ENCODE measurements at regions not wholly inside any gene's neighbourhood (a gene's known extent, or its start where the extent isn't known, plus 50 kb on each side); places are given as distances from the start of the nearest gene placed in this dataset.

DNA sequence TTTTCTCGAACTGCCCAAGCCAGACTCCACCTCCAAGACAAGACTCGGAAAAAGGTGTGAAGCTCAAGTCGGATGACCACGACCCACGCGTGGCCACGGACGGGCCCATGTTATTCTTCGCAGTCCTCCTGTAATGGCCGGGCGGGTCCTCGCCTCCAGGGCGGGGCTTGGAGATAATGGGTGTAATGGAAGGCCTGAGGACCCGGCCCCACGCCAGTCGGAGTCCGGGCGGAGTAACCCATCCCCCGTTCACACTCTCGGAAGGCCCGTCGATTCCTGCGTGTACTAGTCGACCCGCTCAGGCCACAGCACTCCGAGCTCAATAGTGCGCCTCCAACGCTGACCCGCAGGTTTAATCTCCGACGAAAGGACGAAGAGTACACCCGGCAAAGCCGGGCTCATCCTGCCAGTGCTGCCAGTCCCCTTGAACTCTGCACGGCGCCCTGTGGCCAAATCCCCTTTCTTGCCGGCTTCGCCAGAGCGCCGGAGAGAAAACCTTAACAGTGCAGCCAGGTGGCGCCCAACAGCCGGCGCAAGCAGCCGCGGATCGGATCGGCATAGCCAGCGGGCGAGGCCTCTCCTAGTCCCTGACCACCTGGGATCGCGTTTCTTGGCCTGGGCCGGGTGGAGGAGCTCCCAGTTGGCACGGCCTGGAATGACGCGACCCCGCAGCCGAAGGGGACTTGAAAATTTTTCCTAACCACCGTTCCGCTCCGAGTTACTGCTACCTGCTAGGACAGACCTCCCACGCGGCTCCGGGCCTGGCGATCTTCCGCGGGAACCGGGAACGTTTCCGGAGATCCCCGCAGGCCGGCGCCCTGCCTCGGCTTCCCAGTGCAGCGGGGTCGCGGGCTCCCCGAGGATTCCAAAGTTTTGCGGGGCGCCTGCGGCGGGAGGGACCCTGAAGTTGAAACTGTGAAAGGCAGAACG is 762.0 kb downstream of the KCNJ18 start:
- Mint-ChIP-seq H3K4me1 (no peaks in the 10 kb centered on the region), H3K9me3 (peaks cover 23% of the 10 kb centered on the region), H3K27me3 (no peaks in the 10 kb centered on the region), H3K27ac (ENCODE audit: low read depth) (no peak overlapping the region), H3K4me3 (no peak overlapping the region), H3K36me3 (ENCODE audit: insufficient read depth) (no peaks in the 10 kb centered on the region)
- ATAC-seq (replicated peaks; ENCODE audit: extremely low read depth, poor library complexity, severe bottlenecking) (no peak), DNase-seq (ENCODE audit: low spot score in 2 of 2) (no peak)

DNA sequence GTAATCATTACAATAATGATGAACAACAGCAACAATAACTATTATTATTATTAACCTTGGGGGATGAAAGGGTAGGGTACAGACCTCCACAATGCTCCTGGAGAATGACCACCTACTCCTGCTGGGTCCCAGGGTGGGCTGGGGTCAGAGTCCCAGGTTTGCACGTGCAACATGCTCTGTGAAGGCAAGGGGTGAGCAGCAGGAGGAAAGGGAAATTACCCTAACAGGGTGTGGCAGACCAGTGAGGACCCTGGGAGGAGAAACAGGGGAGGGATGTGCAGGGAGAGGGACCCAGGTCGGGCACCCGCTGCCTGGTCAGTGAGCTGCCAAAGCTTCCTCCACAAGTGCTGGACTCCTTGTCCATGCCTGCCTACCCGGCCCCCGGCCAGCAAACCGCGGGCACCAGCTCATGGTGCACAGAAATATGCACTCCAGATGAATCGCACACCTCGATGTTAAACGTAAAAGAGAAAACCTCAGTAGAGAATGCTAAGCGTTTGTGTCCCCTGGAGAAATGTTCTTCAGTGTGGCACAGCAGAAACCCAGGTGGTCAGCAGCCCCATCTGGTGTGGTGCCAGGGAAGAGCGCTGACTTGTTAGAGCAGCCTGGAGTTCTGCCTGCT is 767.1 kb downstream of the KCNJ18 start:
- no peak overlapping the region for H3K4me3 Mint-ChIP-seq
- no peaks in the 10 kb centered on the region for H3K27me3 Mint-ChIP-seq
- ATAC-seq (replicated peaks; ENCODE audit: extremely low read depth, poor library complexity, severe bottlenecking) (no peak), DNase-seq (ENCODE audit: low spot score in 2 of 2) (no peak)
- H3K27ac Mint-ChIP-seq (ENCODE audit: low read depth): no peak overlapping the region
- no peaks in the 10 kb centered on the region for H3K36me3 Mint-ChIP-seq (ENCODE audit: insufficient read depth)
- H3K4me1 Mint-ChIP-seq: no peaks in the 10 kb centered on the region
- H3K9me3 Mint-ChIP-seq: peaks cover 36% of the 10 kb centered on the region

DNA sequence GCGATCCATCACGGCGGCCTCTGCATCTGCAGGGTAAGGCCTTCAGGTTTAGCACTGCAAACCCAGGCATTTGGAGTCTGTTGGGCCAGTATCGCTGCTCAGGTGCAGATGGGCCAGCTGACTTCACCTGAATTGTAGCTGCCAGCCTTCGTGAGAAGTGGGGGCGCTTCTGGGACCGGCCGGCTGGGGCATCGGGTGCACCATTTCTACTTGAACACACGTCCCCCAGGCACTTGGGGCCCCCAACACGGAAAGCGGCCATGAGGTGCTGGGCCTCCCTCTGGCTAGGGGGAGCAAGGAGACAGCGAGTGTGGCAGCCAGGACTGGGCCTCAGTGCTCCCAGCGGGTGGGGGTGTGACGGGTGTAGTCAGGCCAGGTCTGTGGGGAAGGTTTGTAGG is 767.6 kb downstream of the KCNJ18 start:
- Mint-ChIP-seq H3K27me3 (no peaks in the 10 kb centered on the region), H3K4me1 (no peaks in the 10 kb centered on the region), H3K9me3 (peaks cover 35% of the 10 kb centered on the region), H3K4me3 (no peak overlapping the region), H3K27ac (ENCODE audit: low read depth) (no peak overlapping the region), H3K36me3 (ENCODE audit: insufficient read depth) (no peaks in the 10 kb centered on the region)
- ATAC-seq (replicated peaks; ENCODE audit: extremely low read depth, poor library complexity, severe bottlenecking): no peak
- no peak for DNase-seq (ENCODE audit: low spot score in 2 of 2)

DNA sequence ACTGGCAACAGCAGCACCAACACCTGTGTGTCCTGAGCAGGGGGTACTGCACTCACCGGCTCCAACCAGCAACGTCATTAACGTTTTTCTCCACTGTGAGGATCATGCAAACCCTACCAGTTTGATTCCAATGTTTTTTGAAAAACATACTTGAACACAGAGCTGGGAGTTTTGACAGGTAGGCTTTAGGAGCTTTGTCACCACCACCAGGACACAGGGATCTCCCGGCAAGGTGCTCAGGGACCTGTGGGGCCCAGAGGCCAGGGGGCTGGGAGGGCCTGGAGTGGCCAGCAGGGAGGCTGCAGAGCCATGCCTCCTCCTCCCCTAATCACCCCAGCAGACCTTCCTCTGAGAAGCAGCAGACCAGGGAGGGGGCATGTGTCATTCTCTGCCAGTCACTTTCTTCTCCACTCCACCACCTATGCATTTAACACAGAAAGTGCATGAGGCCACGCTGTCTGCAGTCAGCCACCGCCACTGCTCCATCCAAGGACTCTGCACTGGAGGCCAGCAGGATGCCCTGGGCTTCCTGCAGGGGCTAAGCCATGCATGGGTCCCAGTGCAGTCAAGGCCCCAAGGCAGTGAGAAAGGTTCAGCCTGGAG is 768.2 kb downstream of the KCNJ18 start:
- no peaks in the 10 kb centered on the region for H3K36me3 Mint-ChIP-seq (ENCODE audit: insufficient read depth)
- no peak overlapping the region for H3K27ac Mint-ChIP-seq (ENCODE audit: low read depth)
- H3K4me3 Mint-ChIP-seq: no peak overlapping the region
- no peaks in the 10 kb centered on the region for H3K27me3 Mint-ChIP-seq
- no peaks in the 10 kb centered on the region for H3K4me1 Mint-ChIP-seq
- H3K9me3 Mint-ChIP-seq: peaks cover 32% of the 10 kb centered on the region
- ATAC-seq (replicated peaks; ENCODE audit: extremely low read depth, poor library complexity, severe bottlenecking): no peak
- DNase-seq (ENCODE audit: low spot score in 2 of 2): no peak

DNA sequence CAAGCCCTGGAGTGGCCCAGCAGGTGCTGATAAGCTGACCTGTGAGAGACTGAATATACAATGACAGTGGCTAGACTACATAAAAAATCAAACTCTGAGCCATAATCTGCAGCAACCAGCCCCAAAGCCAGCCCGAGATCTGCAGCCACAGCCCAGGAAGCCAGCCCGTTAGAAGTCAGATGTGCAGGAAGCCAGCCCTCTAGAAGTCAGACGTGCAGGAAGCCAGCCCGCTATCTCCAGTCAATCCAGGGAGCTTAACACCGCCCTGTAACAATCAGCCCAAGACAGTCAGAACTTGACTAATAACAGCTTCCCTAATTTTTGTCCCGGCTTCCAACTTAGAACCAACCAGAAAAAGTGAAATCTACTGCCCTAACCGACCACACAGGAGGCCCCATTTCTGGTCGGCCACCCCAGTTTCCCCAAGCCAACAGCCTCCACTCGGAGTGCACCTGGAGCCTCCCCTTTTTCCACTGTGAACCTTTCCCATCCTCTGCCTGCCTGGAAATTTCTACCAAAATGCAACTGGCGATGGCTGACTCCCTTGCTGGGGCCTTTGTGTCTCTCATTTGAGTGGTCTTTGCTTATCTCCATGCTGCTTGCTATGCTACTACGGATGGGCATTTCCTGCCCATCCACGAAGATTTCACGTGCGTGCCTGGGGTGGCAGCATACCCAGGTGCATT is 769.3 kb downstream of the KCNJ18 start:
- Mint-ChIP-seq H3K9me3 (peaks cover 33% of the 10 kb centered on the region), H3K27ac (ENCODE audit: low read depth) (no peak overlapping the region), H3K4me3 (no peak overlapping the region), H3K36me3 (ENCODE audit: insufficient read depth) (no peaks in the 10 kb centered on the region), H3K27me3 (no peaks in the 10 kb centered on the region), H3K4me1 (no peaks in the 10 kb centered on the region)
- DNase-seq (ENCODE audit: low spot score in 2 of 2): no peak
- ATAC-seq (replicated peaks; ENCODE audit: extremely low read depth, poor library complexity, severe bottlenecking): no peak

DNA sequence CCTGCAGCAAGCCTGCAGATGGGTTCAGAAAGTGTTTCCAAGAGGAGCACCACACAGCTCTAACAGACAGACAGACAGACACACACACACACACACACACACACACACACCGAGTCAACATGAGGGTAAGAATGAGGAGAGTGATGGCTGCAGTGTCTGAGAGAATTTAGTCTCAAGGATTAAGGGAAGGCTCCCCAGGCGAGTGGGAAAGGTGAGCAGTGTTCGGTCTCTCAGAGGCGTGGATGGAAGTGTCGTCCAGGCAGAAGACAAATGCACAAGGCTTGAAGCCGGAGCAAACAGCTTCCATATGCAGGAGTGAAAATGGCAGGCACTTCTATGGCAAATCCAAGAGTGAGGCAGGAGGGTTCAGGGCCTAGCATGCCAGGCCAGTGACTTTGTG is 770.1 kb downstream of the KCNJ18 start:
- Mint-ChIP-seq H3K27me3 (no peaks in the 10 kb centered on the region), H3K27ac (ENCODE audit: low read depth) (no peak overlapping the region), H3K9me3 (peaks cover 32% of the 10 kb centered on the region), H3K4me1 (no peaks in the 10 kb centered on the region), H3K36me3 (ENCODE audit: insufficient read depth) (no peaks in the 10 kb centered on the region), H3K4me3 (no peak overlapping the region)
- ATAC-seq (replicated peaks; ENCODE audit: extremely low read depth, poor library complexity, severe bottlenecking) (no peak), DNase-seq (ENCODE audit: low spot score in 2 of 2) (no peak)

DNA sequence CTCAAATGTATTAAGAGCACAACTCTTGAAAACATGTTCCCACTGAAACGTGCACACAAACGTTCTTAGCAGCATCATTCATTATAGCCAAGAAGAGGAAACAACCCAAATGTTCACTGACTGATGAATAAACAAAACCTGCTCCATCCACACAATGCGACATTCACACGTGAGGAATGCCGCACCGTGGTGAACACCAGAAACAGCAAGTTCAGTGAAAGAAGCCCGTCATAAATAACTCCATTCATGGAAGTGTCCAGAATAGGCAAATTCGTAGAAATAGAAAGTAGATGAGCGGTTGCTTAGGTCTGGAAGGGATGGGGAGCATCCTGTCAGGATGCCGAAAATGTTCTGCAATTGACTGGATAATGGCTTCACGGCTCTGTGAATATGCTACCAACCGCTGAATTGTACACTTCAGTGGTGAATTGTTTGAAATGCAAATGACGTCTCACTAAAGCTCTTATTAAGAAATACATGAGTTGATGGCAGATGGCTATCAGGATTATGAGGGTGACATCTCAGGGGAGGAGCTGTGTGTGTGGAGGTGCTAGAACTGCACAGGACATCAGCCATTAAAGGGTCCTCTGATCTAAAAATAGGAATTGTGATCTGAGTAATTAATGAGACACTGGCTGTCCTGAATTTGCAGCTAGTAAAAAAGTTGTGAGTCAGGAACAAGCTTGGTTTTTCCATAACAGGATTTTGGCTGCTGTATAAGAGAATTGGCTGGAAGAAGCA is 771.0 kb downstream of the KCNJ18 start:
- Mint-ChIP-seq H3K4me1 (no peaks in the 10 kb centered on the region), H3K27ac (ENCODE audit: low read depth) (no peak overlapping the region), H3K4me3 (no peak overlapping the region), H3K9me3 (peaks cover 38% of the 10 kb centered on the region), H3K27me3 (no peaks in the 10 kb centered on the region), H3K36me3 (ENCODE audit: insufficient read depth) (no peaks in the 10 kb centered on the region)
- DNase-seq (ENCODE audit: low spot score in 2 of 2): no peak
- no peak for ATAC-seq (replicated peaks; ENCODE audit: extremely low read depth, poor library complexity, severe bottlenecking)

DNA sequence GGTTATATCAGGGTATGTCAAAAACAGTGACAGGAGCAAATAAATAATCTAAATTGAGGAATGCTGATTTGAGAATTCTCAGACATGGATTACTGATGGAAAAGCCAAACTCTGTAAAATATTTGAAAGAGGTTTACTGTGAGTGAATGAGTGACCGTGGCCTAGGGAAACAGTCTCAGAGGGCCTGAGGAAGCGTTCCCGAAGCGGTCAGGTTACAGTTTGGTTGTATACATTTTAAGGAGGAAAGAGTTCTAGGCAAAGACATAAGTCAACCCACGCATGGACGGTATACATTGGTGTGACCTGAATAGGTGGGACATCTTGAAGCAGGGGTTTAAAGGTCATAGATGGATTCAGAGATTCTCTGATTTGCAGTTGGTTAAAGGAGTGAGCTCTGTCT is 771.7 kb downstream of the KCNJ18 start:
- Mint-ChIP-seq H3K27ac (ENCODE audit: low read depth) (no peak overlapping the region), H3K27me3 (no peaks in the 10 kb centered on the region), H3K9me3 (peaks cover 40% of the 10 kb centered on the region), H3K4me3 (no peak overlapping the region), H3K4me1 (no peaks in the 10 kb centered on the region), H3K36me3 (ENCODE audit: insufficient read depth) (no peaks in the 10 kb centered on the region)
- ATAC-seq (replicated peaks; ENCODE audit: extremely low read depth, poor library complexity, severe bottlenecking) (no peak), DNase-seq (ENCODE audit: low spot score in 2 of 2) (no peak)

DNA sequence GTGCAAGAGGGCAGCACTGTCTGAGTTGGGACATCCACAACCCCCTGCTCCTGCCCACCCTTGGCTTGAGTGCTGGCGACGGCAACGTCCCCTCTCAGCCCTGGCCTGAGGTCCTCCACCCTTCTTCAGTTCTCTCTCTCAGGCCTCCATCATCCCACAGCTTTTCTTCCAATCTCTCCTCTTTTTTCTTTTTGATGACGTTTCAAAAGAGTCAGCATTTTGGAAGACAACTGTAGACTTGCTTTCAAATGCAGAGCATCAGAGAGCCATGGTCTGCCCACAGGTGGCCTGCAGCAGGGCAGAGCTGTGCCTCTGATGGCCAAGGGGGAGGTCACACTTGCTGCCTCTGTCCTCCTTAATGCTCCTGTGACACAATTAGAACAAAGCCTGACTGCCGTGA is 775.4 kb downstream of the KCNJ18 start:
- Mint-ChIP-seq H3K27me3 (no peaks in the 10 kb centered on the region), H3K27ac (ENCODE audit: low read depth) (no peak overlapping the region), H3K4me1 (no peaks in the 10 kb centered on the region), H3K4me3 (no peak overlapping the region), H3K9me3 (peaks cover 43% of the 10 kb centered on the region), H3K36me3 (ENCODE audit: insufficient read depth) (no peaks in the 10 kb centered on the region)
- ATAC-seq (replicated peaks; ENCODE audit: extremely low read depth, poor library complexity, severe bottlenecking) (no peak), DNase-seq (ENCODE audit: low spot score in 2 of 2) (no peak)

DNA sequence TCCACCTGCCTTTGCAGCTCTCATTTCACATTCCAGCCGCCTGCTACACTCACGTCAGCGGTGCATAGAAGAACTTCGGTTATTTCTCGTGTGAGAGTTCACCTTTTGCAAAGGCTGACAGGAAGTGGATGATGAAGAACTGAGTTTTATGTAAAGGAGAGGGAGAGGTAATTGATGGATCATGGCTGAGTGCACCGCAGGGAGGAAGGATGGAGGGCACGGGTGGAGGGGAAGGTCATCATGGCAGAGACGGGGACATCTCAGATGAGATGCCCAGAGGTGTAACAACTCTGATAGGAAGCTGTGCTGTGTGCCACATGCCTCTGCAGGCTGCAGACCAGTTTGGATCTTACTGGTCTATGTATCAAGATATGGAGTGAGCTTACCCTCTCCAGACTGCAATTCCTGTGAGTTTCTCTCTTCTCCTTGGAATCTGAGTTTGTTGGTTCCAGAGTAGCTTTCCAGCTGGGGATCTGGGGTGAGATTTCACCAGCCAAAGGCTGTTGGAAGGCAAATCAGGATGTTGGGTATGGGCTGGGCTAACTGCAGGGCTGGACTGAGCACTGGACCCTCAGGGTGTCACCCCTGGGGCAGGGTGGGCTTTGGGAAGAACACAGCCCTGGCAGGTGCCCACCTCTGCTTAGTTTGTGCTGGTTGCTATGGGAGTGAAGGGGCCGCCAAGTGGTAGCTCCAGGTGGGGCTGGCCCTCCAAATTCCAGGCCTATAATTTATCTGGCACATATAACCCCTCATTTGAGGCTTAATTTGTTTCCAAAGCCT is 777.0 kb downstream of the KCNJ18 start:
- Mint-ChIP-seq H3K27ac (ENCODE audit: low read depth) (no peak overlapping the region), H3K4me3 (no peak overlapping the region), H3K27me3 (no peaks in the 10 kb centered on the region), H3K36me3 (ENCODE audit: insufficient read depth) (no peaks in the 10 kb centered on the region), H3K4me1 (no peaks in the 10 kb centered on the region), H3K9me3 (peaks cover 29% of the 10 kb centered on the region)
- no peak for DNase-seq (ENCODE audit: low spot score in 2 of 2)
- no peak for ATAC-seq (replicated peaks; ENCODE audit: extremely low read depth, poor library complexity, severe bottlenecking)

DNA sequence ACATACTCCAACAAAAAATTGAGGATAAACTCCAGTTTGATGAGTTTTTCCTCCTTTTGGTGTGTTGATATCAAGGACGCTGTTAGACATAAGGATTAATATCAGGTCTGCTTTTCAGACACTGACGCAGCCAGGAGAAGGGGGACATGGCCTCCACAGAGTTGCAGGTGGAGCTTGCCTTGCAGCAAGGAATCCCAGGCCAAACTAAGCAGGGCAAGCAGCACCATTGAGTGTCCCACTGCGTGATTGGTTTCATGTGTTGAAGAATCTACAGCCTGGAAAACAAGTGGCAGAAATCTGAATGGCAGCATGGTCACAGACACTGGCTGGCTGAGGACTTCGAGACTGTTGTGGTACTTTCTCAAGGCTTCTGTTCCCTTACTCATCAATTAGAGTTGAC is 777.6 kb downstream of the KCNJ18 start:
- no peaks in the 10 kb centered on the region for H3K36me3 Mint-ChIP-seq (ENCODE audit: insufficient read depth)
- no peak for DNase-seq (ENCODE audit: low spot score in 2 of 2)
- H3K4me3 Mint-ChIP-seq: no peak overlapping the region
- no peak for ATAC-seq (replicated peaks; ENCODE audit: extremely low read depth, poor library complexity, severe bottlenecking)
- H3K4me1 Mint-ChIP-seq: no peaks in the 10 kb centered on the region
- H3K27me3 Mint-ChIP-seq: no peaks in the 10 kb centered on the region
- peaks cover 26% of the 10 kb centered on the region for H3K9me3 Mint-ChIP-seq
- no peak overlapping the region for H3K27ac Mint-ChIP-seq (ENCODE audit: low read depth)

All from central memory CD8-positive, alpha-beta T cell (primary cell).